ENCODE measurements at regions not wholly inside any gene's neighbourhood (a gene's known extent, or its start where the extent isn't known, plus 50 kb on each side); places are given as distances from the start of the nearest gene placed in this dataset.

DNA sequence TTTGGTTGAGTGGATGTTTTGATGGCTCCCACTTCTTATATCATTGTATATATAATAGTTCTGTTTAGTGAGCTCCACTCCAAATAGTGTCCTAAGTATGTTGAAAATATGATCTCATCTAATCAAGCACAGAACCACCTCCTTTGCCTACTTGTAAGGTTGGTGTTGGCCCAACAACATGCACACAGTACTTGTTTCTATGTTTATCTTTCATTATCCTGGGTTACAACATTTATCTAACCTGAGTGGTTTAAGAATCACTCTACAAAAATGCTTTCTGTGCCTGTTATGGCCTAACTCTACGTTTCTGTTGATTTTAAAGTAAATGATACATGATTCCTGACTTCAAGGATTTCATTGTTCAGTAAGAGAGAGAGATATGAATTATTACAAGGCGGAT is 281.9 kb downstream of the FIGN start:
- H3K4me1 ChIP-seq (ENCODE audit: control insufficient read depth in 1 of 2, low read depth in 2 of 2) = no peaks in the 10 kb centered on the region
- DNase-seq (ENCODE audit: low spot score) (no peak), ATAC-seq (ENCODE audit: insufficient number of reproducible peaks, low FRiP score, low read depth) (no peak)
- TF ChIP-seq, protein P1, sequence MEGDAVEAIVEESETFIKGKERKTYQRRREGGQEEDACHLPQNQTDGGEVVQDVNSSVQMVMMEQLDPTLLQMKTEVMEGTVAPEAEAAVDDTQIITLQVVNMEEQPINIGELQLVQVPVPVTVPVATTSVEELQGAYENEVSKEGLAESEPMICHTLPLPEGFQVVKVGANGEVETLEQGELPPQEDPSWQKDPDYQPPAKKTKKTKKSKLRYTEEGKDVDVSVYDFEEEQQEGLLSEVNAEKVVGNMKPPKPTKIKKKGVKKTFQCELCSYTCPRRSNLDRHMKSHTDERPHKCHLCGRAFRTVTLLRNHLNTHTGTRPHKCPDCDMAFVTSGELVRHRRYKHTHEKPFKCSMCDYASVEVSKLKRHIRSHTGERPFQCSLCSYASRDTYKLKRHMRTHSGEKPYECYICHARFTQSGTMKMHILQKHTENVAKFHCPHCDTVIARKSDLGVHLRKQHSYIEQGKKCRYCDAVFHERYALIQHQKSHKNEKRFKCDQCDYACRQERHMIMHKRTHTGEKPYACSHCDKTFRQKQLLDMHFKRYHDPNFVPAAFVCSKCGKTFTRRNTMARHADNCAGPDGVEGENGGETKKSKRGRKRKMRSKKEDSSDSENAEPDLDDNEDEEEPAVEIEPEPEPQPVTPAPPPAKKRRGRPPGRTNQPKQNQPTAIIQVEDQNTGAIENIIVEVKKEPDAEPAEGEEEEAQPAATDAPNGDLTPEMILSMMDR (IDR thresholded peaks at IDR 0.05) = no peak
- H3K27me3 ChIP-seq (replicated peaks; ENCODE audit: insufficient read depth) = no peaks in the 10 kb centered on the region
- H3K36me3 ChIP-seq = no peaks in the 10 kb centered on the region
- H3K27ac ChIP-seq = no peak overlapping the region
- H3K4me3 ChIP-seq = no peak overlapping the region
- no peaks in the 10 kb centered on the region for H3K9me3 ChIP-seq

DNA sequence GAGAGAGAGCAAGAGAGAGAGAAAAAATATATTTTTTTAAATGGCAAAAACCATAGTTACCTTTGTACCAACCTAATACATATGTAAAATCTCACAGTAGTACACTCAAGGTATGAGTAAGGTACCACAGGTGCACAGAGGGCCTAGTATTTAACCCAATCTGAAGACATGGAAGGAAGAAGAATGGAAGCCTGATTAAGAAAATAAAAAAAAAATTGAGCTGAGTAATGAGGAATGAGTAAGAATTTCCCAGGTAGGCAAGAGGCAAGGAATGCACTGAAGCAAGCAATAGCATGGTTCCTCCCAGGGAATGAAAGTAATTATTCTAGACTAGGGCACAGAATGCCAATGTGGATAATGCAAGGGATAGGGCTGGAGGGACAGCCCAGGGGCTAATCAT is 294.2 kb downstream of the FIGN start:
- no peaks in the 10 kb centered on the region for H3K9me3 ChIP-seq
- H3K27ac ChIP-seq = no peak overlapping the region
- no peaks in the 10 kb centered on the region for H3K27me3 ChIP-seq (replicated peaks; ENCODE audit: insufficient read depth)
- H3K4me3 ChIP-seq = no peak overlapping the region
- DNase-seq (ENCODE audit: low spot score) (no peak), ATAC-seq (ENCODE audit: insufficient number of reproducible peaks, low FRiP score, low read depth) (no peak)
- H3K4me1 ChIP-seq (ENCODE audit: control insufficient read depth in 1 of 2, low read depth in 2 of 2) = no peaks in the 10 kb centered on the region
- H3K36me3 ChIP-seq = no peaks in the 10 kb centered on the region
- TF ChIP-seq, protein P1 (IDR thresholded peaks at IDR 0.05) = no peak

DNA sequence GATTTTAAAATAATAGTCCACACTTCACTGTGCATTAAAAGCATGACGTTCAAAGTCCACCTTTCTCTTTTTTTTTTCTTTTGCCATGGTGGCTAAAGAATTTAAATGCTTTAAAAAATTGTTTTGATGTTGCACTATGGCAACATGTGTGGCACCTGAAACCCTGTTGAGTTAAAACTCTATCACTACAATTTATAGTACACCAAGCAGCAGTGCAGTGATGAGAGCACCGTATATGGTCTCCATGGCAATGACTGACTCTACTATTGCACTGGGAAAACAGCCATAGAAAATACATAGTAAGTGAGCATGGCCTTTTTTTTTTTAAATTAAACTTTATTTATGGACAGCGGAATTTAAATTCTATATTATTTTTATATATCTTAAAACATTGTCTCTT is 298.8 kb downstream of the FIGN start:
- Histone ChIP-seq H3K27me3 (replicated peaks; ENCODE audit: insufficient read depth) (no peaks in the 10 kb centered on the region), H3K4me1 (ENCODE audit: control insufficient read depth in 1 of 2, low read depth in 2 of 2) (no peaks in the 10 kb centered on the region), H3K4me3 (no peak overlapping the region), H3K9me3 (no peaks in the 10 kb centered on the region), H3K36me3 (no peaks in the 10 kb centered on the region), H3K27ac (no peak overlapping the region)
- no peak for DNase-seq (ENCODE audit: low spot score)
- TF ChIP-seq, protein P1 (IDR thresholded peaks at IDR 0.05) = no peak
- ATAC-seq (ENCODE audit: insufficient number of reproducible peaks, low FRiP score, low read depth) = no peak

DNA sequence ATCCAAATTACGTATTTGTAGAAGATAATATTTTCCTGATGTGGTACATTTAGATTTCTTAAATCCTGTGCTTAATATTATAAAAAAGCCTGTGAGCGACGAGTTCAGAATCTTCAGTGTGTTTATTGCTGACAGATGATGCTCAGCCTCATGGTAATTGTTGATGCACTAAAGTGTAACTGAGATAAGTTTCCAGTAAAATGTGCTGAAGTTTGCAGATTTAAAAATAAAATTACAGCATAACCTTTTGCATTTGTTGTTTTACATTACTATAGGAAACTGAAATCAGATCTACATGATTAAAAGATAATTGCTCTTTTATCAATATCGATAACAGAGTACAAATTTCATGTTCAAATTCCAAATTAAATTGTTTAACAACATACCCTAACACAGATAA is 307.6 kb downstream of the FIGN start:
- TF ChIP-seq, protein P1 (IDR thresholded peaks at IDR 0.05) = no peak
- Histone ChIP-seq H3K9me3 (no peaks in the 10 kb centered on the region), H3K27me3 (replicated peaks; ENCODE audit: insufficient read depth) (no peaks in the 10 kb centered on the region), H3K4me3 (no peak overlapping the region), H3K4me1 (ENCODE audit: control insufficient read depth in 1 of 2, low read depth in 2 of 2) (no peaks in the 10 kb centered on the region), H3K27ac (no peak overlapping the region), H3K36me3 (no peaks in the 10 kb centered on the region)
- ATAC-seq (ENCODE audit: insufficient number of reproducible peaks, low FRiP score, low read depth) (no peak), DNase-seq (ENCODE audit: low spot score) (no peak)

DNA sequence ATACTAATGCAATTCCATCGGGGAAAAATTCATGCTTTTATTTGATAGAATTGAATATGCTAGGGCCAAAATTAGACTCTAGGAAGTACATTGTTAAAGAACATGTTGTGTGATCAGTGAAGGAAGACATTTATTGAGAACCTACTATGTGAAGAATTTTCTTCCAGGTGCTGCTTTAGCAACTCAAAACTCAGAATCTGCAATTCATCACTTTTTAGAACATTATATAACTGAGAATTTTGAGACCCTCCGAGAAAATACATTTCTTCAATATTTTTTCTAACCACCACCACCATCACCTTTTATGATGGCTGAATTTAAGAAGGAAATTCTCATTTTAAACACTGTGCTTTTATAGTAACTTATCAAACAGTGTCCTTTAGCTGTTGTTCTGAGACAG is 315.2 kb downstream of the FIGN start:
- no peaks in the 10 kb centered on the region for H3K27me3 ChIP-seq (replicated peaks; ENCODE audit: insufficient read depth)
- no peak overlapping the region for H3K27ac ChIP-seq
- TF ChIP-seq, protein P1 (IDR thresholded peaks at IDR 0.05) = no peak
- no peaks in the 10 kb centered on the region for H3K36me3 ChIP-seq
- no peak for DNase-seq (ENCODE audit: low spot score)
- no peak overlapping the region for H3K4me3 ChIP-seq
- no peak for ATAC-seq (ENCODE audit: insufficient number of reproducible peaks, low FRiP score, low read depth)
- no peaks in the 10 kb centered on the region for H3K9me3 ChIP-seq
- H3K4me1 ChIP-seq (ENCODE audit: control insufficient read depth in 1 of 2, low read depth in 2 of 2) = peaks cover 0 to 3% of the 10 kb centered on the region in 2 donors

Measured in thoracic aorta (tissue), 2 donors.